Stimulated activated CD4-positive, alpha-beta T cell treated with anti-CD3 and anti-CD28 coated beads, Interleukin-1b, Interleukin-23, amount 100 ng/mL, for 48 hours (primary cell): ENCODE measurements at regions not wholly inside any gene's neighbourhood (a gene's known extent, or its start where the extent isn't known, plus 50 kb on each side); places are given as distances from the start of the nearest gene placed in this dataset.
A peak's percentile ranks its signal among the peaks of the same experiment; 100 is the strongest.

Source experiments
- DNase-seq: peaks from one replicate; pipeline ENCODE4 v3.0.0-alpha.2; 2020

GRCh38 chr10:89093728-89094127, 103.1 kb downstream of the FAS start:
- no peak for DNase-seq

DNA sequence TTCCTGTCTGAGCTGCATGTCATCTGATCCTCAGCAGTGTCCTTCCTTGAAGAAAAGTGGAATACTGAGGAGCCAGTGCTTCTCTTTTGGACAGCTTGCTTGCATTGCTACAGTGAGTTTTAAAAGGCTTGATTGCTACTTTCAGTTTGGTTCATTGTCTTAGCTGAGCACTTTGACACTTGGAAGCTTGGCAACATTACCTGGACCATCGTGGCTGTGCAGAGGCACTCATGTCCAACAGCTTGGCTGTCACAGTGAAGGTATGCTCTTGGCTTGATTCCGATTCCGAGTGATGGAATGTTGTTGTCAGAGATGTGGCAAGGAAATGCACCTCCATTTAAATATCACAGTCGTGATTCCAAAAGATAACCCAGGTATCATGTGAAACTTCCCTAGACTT, 102.4 kb downstream of the FAS start:
- DNase-seq, result no peak

DNA sequence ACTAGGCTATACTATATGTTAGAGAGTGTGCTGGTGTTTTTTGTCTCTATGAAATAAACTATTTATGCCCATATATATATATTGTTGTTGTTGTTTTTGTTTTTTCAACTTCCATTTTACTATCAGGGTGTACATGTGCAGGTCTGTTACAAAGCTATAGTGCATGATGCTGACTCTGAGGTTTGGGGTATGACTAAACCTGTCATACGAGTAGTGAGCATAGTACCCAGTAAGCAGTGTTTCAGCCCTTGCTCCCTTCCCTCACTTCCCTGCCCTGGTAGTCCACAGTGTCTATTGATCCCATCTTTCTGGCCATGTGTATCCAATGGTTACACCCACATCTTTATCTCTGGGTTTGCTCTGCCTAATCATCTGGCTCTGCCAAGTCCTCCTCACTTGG, 101.8 kb downstream of the FAS start:
- no peak for DNase-seq

DNA sequence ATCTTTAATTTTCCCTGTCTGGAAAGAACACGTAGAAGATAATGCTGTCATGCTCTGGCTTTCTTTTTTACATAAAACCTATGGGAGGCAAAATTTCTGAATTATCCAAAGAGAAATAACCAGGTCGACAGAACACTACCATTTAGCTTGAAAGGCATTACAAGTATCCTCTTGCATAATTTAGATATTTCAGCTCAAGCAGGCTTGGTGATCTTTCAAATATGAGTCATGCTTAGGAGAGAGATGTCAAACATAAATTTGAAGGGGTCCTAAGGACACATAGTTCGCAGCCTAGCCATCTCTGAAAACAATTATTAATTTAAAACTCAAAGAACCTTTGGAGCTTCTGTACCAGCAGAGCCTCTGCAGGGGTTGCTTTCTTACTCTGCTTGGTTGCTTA, 100.9 kb downstream of the FAS start:
- no peak for DNase-seq

GRCh38 chr10:89090756-89091445, 100.3 kb downstream of the FAS start:
- DNase-seq, result no peak

GRCh38 chr10:89086801-89087521, 96.4 kb downstream of the FAS start:
- DNase-seq, result peak; percentile 49

DNA sequence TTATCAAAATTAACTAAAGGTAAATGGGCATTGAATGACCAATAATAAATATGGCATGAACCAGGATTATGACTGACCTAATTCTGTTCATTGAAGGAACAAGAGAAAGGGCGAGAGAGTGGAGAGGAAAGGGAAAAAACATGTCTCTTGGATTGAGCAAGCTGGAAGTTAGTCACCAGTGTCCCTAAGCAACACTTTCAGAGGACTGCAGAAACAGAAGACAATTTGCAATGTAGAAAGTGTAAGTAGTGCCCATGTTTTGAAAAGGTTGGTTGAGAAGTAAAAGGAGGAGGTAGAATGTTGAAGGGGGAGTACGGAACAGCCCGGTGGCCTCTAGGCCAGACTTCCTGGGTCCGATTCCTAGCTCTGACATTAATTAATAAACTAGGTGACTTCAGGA, 94.6 kb downstream of the FAS start:
- DNase-seq, result no peak

- DNase-seq, result no peak
Measured at GRCh38 chr10:89082086-89082485, 91.5 kb downstream of the FAS start.

DNA sequence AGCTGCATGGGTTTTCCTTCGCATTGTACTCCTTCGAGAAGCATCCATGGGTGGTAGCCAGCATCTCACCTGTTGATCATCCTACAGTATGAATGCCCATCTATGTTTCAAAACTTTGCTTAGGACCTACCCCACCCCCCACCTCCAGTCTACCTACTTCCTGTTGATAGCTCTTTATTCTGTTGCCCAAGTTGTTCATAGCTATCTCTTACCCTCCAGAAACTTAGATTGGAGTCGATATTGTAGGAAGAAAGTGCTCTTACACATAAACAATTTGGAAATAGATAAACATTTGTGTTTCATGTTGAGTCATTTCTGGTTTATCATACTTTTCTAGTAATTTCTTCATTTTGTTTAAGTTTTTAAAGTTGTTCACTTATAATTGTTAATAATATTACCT, 90.1 kb downstream of the FAS start:
- DNase-seq, result no peak

- DNase-seq, result no peak
Measured at GRCh38 chr10:89079961-89080360, 89.4 kb downstream of the FAS start.

DNA sequence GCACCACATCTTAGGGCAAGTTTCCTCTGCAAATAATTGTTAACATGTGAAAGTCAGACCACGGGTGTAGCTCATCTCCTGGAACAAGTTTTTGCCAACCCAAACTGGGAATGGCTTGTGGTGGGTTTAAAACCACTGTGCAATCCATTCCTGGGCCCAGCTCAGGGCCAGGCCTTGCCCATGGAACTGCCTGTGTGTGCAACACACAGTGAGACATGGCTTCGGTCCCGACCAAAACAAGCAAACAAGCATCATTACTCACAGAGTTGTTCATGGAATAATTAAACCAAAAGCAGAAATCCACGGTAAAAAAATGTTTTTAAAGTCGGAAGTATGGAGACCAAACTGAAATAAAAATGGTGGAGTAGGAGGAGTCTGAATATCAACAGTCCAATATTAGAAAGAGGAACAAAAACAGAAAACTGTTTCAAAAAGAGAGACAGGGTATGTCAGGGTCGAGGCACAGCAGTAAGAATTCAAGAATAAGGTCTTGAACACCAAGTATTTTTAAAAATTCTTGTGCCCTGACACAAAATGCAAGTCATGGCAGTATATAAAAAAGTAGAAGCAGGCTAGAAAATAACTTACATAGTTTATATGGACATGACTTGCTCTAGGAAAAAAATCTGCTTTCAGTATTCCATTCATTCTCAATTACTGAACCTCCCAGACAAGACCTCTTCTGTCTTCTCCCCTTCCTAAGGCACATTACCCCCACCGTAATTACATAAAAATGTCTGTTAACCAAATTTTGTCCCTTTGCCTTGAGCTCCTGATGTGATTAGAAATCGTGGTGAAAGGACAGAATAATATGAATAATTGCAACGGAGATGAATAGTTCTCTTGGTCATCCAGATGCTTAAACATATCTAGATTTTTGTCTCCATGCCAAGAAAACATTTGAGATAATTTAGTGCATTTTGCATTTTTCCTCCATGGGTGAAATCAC, 88.4 kb downstream of the FAS start:
- DNase-seq, result no peak

- no peak for DNase-seq
Measured at GRCh38 chr10:89076120-89076519, 85.5 kb downstream of the FAS start.

GRCh38 chr10:89075631-89076030, 85.0 kb downstream of the FAS start:
- DNase-seq, result no peak

DNA sequence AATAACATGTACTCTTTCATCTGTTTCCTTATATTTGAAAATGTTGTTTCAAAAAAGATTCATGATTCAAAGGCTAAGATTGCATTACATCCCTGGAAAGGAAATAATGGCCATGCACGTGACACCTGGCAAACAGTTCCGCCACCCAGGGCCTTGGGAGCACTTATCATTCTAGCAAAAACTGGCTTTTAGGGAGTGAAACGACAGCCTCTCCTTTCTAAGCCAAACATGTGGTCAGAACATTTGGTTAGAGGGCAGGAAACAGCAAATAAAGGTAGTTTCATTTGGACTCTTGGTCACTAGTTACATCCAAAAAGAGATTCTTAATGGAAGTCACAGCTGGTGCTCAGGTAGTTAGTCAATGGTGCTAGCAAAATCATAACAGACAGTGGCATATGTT, 83.5 kb downstream of the FAS start:
- no peak for DNase-seq

GRCh38 chr10:89073719-89074118, 83.1 kb downstream of the FAS start:
- DNase-seq, result no peak

DNA sequence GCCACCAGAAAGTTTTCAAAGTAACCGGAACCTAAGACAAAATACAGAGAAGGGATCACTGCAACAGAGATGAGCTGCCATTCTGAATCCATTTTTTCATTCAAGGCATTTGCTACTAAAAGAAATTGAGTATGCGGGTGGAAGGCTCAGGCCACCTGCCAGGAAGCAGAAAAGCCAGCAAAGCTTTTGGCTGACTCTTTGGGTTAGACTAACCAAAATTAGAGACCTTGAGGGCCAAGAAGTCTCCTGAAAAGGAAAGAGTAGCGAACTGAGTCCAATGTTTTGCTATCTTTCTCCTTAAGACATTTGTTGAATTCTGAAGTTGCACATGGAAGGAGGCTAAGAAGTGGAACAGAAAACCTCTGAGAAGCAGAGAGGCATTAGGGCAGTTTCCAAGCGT, 79.0 kb downstream of the FAS start:
- no peak for DNase-seq
